Thyroid gland (tissue), 4 donors: ENCODE measurements at regions not wholly inside any gene's neighbourhood (a gene's known extent, or its start where the extent isn't known, plus 50 kb on each side); places are given as distances from the start of the nearest gene placed in this dataset.

Source experiments
- DNase-seq, 2 donors: peaks; one replicate each; pipeline ENCODE4 v3.0.0-alpha.2; 2019
- H3K27ac ChIP-seq, 3 donors: fragments of 200-600 bp; sonication (generic); 1 replicate in 2 of 3; 2 replicates in 1 of 3; pipeline ENCODE4 v1.5.1; 2016 to 2019; ENCODE audit warnings: mild to moderate bottlenecking in 1 of 3, moderate library complexity in 1 of 3
- H3K27me3 ChIP-seq: fragments of 200-600 bp; sonication (generic); one replicate; pipeline ENCODE4 v1.5.1; 2019
- H3K36me3 ChIP-seq, 2 donors: fragments of 200-600 bp; sonication (generic); one replicate each; pipeline ENCODE4 v1.5.1; 2016 to 2019
- H3K4me1 ChIP-seq, 2 donors: fragments of 200-600 bp; sonication (generic); one replicate each; pipeline ENCODE4 v1.5.1; 2017 to 2019
- H3K4me3 ChIP-seq, 3 donors: fragments of 200-600 bp; sonication (generic); replicated peaks in 1 of 3; 1 replicate in 2 of 3; 2 replicates in 1 of 3; pipeline ENCODE4 v1.5.1; 2016; ENCODE audit warnings: mild to moderate bottlenecking in 1 of 3
- H3K9me3 ChIP-seq: fragments of 200-600 bp; sonication (generic); one replicate; pipeline ENCODE4 v1.5.1; 2017
- CTCF ChIP-seq, 6 experiments: fragments of 200-600 bp in 3 of 6; fragments of 450-650 bp in 3 of 6; sonication (generic) in 3 of 6; IDR thresholded peaks; one replicate each; pipeline ENCODE4 v1.5.1; 2016 to 2019; ENCODE audit warnings: antibody characterized with exemption in 6 of 6, mild to moderate bottlenecking in 2 of 6, inconsistent platforms in 1 of 6, moderate library complexity in 1 of 6
- POLR2A ChIP-seq, 2 donors: fragments of 450-650 bp; IDR thresholded peaks; one replicate each; pipeline ENCODE4 v1.6.1; 2017; ENCODE audit warnings: antibody characterized with exemption in 2 of 2, mild to moderate bottlenecking in 2 of 2, moderate library complexity in 1 of 2
- WGBS, 2 donors: methylation state at CpG; one replicate each; pipeline ENCODE4 v1.1.5; 2017; 5-methylcytosine and 5-hydroxymethylcytosine counted together
- intact Hi-C: fragments of 100-400 bp; cut with DNase I; formaldehyde crosslinking; loops from one replicate; pipeline ENCODE4 v1.15.1; 2023

- H3K9me3 ChIP-seq, result no peaks in the 10 kb centered on the region
- H3K36me3 ChIP-seq, result no peaks in the 10 kb centered on the region
- DNase-seq, result no peak
- WGBS, 2 donors, result 83 to 85% methylated on average over 4 of the region's 4 CpGs
- no peaks in the 10 kb centered on the region for H3K27me3 ChIP-seq
- TF ChIP-seq POLR2A (IDR thresholded peaks at IDR 0.05), result no peak
- no peak for TF ChIP-seq CTCF (IDR thresholded peaks at IDR 0.05)
- no peak overlapping the region for H3K27ac ChIP-seq
- H3K4me1 ChIP-seq, result peaks cover 0 to 4% of the 10 kb centered on the region in 2 donors
- intact Hi-C loops, result no loop called here
- H3K4me3 ChIP-seq, result no peak overlapping the region
Measured at GRCh38 chr4:174118171-174118570, 165.3 kb downstream of the FBXO8 start.

- H3K27me3 ChIP-seq, result no peaks in the 10 kb centered on the region
- intact Hi-C loops, result no loop called here
- no peak for TF ChIP-seq CTCF (IDR thresholded peaks at IDR 0.05)
- TF ChIP-seq POLR2A (IDR thresholded peaks at IDR 0.05), result no peak
- H3K27ac ChIP-seq, result no peak overlapping the region
- no peak for DNase-seq
- no peak overlapping the region for H3K4me3 ChIP-seq
- H3K9me3 ChIP-seq, result no peaks in the 10 kb centered on the region
- 91 to 92% methylated on average over 8 of the region's 8 CpGs for WGBS, 2 donors
- H3K36me3 ChIP-seq, result no peaks in the 10 kb centered on the region
- H3K4me1 ChIP-seq, result peaks cover 0 to 4% of the 10 kb centered on the region in 2 donors
Measured at GRCh38 chr4:174117445-174117844, 166.0 kb downstream of the FBXO8 start.

- WGBS, 2 donors, result 76 to 80% methylated on average over 4 of the region's 4 CpGs
- Histone ChIP-seq H3K4me3 (no peak overlapping the region), H3K27ac (no peak overlapping the region), H3K36me3 (no peaks in the 10 kb centered on the region), H3K4me1 (peaks cover 0 to 4% of the 10 kb centered on the region in 2 donors), H3K27me3 (no peaks in the 10 kb centered on the region), H3K9me3 (no peaks in the 10 kb centered on the region)
- DNase-seq, result no peak
- intact Hi-C loops, result no loop called here
- TF ChIP-seq POLR2A (IDR thresholded peaks at IDR 0.05), result no peak
- TF ChIP-seq CTCF (IDR thresholded peaks at IDR 0.05), result no peak
Measured at GRCh38 chr4:174116021-174116420, 167.4 kb downstream of the FBXO8 start.

GRCh38 chr4:174111422-174111821, 172.0 kb downstream of the FBXO8 start:
- H3K4me1 ChIP-seq, result no peaks in the 10 kb centered on the region
- H3K27ac ChIP-seq, result no peak overlapping the region
- no peak for DNase-seq
- intact Hi-C loops, result no loop called here
- TF ChIP-seq POLR2A (IDR thresholded peaks at IDR 0.05), result no peak
- no peak for TF ChIP-seq CTCF (IDR thresholded peaks at IDR 0.05)
- 89% methylated on average over 2 of the region's 2 CpGs for WGBS, 2 donors
- no peaks in the 10 kb centered on the region for H3K36me3 ChIP-seq
- no peaks in the 10 kb centered on the region for H3K9me3 ChIP-seq
- H3K4me3 ChIP-seq, result no peak overlapping the region
- no peaks in the 10 kb centered on the region for H3K27me3 ChIP-seq

GRCh38 chr4:174110180-174110579, 173.3 kb downstream of the FBXO8 start:
- no peaks in the 10 kb centered on the region for H3K36me3 ChIP-seq
- DNase-seq, result no peak
- intact Hi-C loops, result no loop called here
- TF ChIP-seq CTCF (IDR thresholded peaks at IDR 0.05), result no peak
- no peak for TF ChIP-seq POLR2A (IDR thresholded peaks at IDR 0.05)
- H3K4me3 ChIP-seq, result no peak overlapping the region
- no peaks in the 10 kb centered on the region for H3K4me1 ChIP-seq
- H3K9me3 ChIP-seq, result no peaks in the 10 kb centered on the region
- H3K27me3 ChIP-seq, result no peaks in the 10 kb centered on the region
- WGBS, 2 donors, result 84 to 89% methylated on average over 9 of the region's 9 CpGs
- H3K27ac ChIP-seq, result no peak overlapping the region
